PC-3 (cell line): ENCODE measurements at regions not wholly inside any gene's neighbourhood (a gene's known extent, or its start where the extent isn't known, plus 50 kb on each side); places are given as distances from the start of the nearest gene placed in this dataset.

ENCODE experiments used
- EZH2 ChIP-seq: fragments of 300-600 bp; sonication (generic); IDR thresholded peaks from one replicate; pipeline ENCODE4 v1.6.1; 2017; ENCODE audit warnings: antibody characterized with exemption, mild to moderate bottlenecking, low read length; ENCODE audit not compliant: unreplicated experiment
- EZH2phosphoT487 ChIP-seq: fragments of 300-600 bp; sonication (generic); IDR thresholded peaks from 2 replicates; pipeline ENCODE4 v1.6.1; 2018; ENCODE audit warnings: mild to moderate bottlenecking, antibody characterized with exemption, low read length, borderline replicate concordance
- TF ChIP-seq, protein P1 (sequence below): fragments of 300-600 bp; sonication (generic); conservative IDR thresholded peaks from 2 replicates; pipeline ENCODE4 v1.5.1; 2017; ENCODE audit warnings: antibody characterized with exemption, low read depth, mild to moderate bottlenecking, low read length

DNA sequence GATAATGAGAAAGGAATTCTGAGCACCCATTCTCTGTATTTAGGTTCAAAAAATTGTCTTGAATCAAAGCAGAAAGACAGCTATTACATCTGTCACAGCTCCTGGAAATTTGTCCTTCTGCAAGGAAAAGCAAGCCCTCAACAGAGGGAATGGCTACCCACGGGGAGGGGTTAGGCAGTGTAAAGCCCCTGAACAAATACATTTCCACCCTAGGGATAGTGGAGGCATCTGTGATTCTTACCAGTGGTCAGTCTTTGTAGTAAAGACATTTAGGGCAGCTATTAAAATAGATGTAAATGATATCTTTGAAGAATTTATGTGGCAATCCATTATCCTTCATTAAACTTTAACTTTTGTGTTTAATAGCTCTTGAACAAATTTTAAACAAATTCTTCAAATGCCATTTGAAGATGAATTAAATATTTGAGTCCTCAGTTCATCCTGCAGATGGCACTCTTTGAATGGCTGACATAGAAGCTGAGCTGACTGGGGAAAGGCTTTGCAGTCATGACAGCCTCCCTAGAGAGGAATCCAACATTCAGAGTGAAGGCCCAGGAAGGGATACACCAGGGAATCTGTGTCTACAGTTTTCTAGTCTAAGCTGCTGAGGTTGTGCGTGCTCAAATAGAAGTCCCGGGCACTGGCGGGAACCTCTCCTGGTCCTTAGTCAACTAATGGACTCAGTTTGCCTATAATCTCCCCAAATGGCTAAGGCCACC is 359.7 kb upstream of the ROPN1 start:
- TF ChIP-seq, protein P1, sequence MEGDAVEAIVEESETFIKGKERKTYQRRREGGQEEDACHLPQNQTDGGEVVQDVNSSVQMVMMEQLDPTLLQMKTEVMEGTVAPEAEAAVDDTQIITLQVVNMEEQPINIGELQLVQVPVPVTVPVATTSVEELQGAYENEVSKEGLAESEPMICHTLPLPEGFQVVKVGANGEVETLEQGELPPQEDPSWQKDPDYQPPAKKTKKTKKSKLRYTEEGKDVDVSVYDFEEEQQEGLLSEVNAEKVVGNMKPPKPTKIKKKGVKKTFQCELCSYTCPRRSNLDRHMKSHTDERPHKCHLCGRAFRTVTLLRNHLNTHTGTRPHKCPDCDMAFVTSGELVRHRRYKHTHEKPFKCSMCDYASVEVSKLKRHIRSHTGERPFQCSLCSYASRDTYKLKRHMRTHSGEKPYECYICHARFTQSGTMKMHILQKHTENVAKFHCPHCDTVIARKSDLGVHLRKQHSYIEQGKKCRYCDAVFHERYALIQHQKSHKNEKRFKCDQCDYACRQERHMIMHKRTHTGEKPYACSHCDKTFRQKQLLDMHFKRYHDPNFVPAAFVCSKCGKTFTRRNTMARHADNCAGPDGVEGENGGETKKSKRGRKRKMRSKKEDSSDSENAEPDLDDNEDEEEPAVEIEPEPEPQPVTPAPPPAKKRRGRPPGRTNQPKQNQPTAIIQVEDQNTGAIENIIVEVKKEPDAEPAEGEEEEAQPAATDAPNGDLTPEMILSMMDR = peak; percentile 95
- TF ChIP-seq EZH2 (no peak), EZH2phosphoT487 (no peak)
